WTC11 (cell line): ENCODE measurements at regions not wholly inside any gene's neighbourhood (a gene's known extent, or its start where the extent isn't known, plus 50 kb on each side); places are given as distances from the start of the nearest gene placed in this dataset.

Experiments used
- ATAC-seq: fragments of 200-7000 bp; cut with Tn5 transposase; 2 replicates; pipeline ENCODE4 v1.10.0; 2021; ENCODE audit warnings: mild to moderate bottlenecking, moderate library complexity
- CTCF ChIA-PET: fragments of 300-600 bp; sonication (Branson Sonifier 250); formaldehyde crosslinking; loops from one replicate; lab custom pipeline; 2021; ENCODE audit warnings: antibody characterized with exemption; lab: Charles Lee
- POLR2A ChIA-PET: fragments of 350-600 bp; sonication (Branson Sonifier 250); formaldehyde crosslinking; loops from one replicate; lab custom pipeline; 2021; ENCODE audit warnings: antibody characterized with exemption; lab: Charles Lee
- DNase-seq: peaks from one replicate; pipeline ENCODE4 v3.0.0; 2021; ENCODE audit warnings: low spot score
- H3K27ac Mint-ChIP-seq: 2 replicates; pipeline ENCODE4 v1.8.0; 2021; ENCODE audit warnings: mixed read lengths
- H3K27me3 Mint-ChIP-seq: 2 replicates; pipeline ENCODE4 v1.8.0; 2021; ENCODE audit warnings: low read depth, mild to moderate bottlenecking, moderate library complexity, mixed read lengths
- H3K36me3 Mint-ChIP-seq: 2 replicates; pipeline ENCODE4 v1.8.0; 2021; ENCODE audit warnings: mixed read lengths
- H3K4me1 Mint-ChIP-seq: 2 replicates; pipeline ENCODE4 v1.8.0; 2022; ENCODE audit warnings: mixed read lengths
- H3K4me3 Mint-ChIP-seq: 2 replicates; pipeline ENCODE4 v1.8.0; 2021; ENCODE audit warnings: mild to moderate bottlenecking, moderate library complexity, mixed read lengths
- H3K9me3 Mint-ChIP-seq: 2 replicates; pipeline ENCODE4 v1.8.0; 2021; ENCODE audit warnings: mixed read lengths
- AR ChIP-seq: fragments of 250-450 bp; sonication (Bioruptor Pico); IDR thresholded peaks from 2 replicates; pipeline ENCODE4 v1.9.0; 2021; ENCODE audit warnings: mild to moderate bottlenecking
- ATF1 ChIP-seq: sonication (generic); formaldehyde crosslinking; IDR thresholded peaks from 2 replicates; pipeline ENCODE4 v1.8.1; 2023; ENCODE audit warnings: mild to moderate bottlenecking, moderate library complexity, missing genetic modification reagents
- ATF2 ChIP-seq: sonication (generic); formaldehyde crosslinking; IDR thresholded peaks from 2 replicates; pipeline ENCODE4 v1.8.1; 2022; ENCODE audit warnings: low read depth, missing genetic modification reagents, borderline replicate concordance
- ATF3 ChIP-seq: sonication (generic); formaldehyde crosslinking; conservative IDR thresholded peaks from 2 replicates; pipeline ENCODE4 v1.8.1; 2022; ENCODE audit warnings: mild to moderate bottlenecking, missing genetic modification reagents
- CREM ChIP-seq: sonication (generic); formaldehyde crosslinking; IDR thresholded peaks from 2 replicates; pipeline ENCODE4 v1.8.1; 2022; ENCODE audit warnings: mild to moderate bottlenecking, missing genetic modification reagents, moderate library complexity
- ERG ChIP-seq: fragments of 250-450 bp; sonication (Bioruptor Pico); IDR thresholded peaks from 2 replicates; pipeline ENCODE4 v1.8.0; 2021; ENCODE audit warnings: mild to moderate bottlenecking
- FOXP1 ChIP-seq: sonication (generic); formaldehyde crosslinking; IDR thresholded peaks from 2 replicates; pipeline ENCODE4 v1.8.0; 2022; ENCODE audit warnings: missing genetic modification reagents, mild to moderate bottlenecking, moderate library complexity, borderline replicate concordance
- FOXP4 ChIP-seq: sonication (generic); formaldehyde crosslinking; IDR thresholded peaks from 2 replicates; pipeline ENCODE4 v1.8.0; 2022; ENCODE audit warnings: mild to moderate bottlenecking, missing genetic modification reagents
- JUN ChIP-seq: sonication (generic); formaldehyde crosslinking; IDR thresholded peaks from 2 replicates; pipeline ENCODE4 v1.8.0; 2023; ENCODE audit warnings: mild to moderate bottlenecking, missing genetic modification reagents
- RELA ChIP-seq: sonication (generic); formaldehyde crosslinking; IDR thresholded peaks from 2 replicates; pipeline ENCODE4 v1.8.1; 2022; ENCODE audit warnings: missing genetic modification reagents, mild to moderate bottlenecking, borderline replicate concordance
- TEAD1 ChIP-seq: sonication (generic); formaldehyde crosslinking; IDR thresholded peaks from 2 replicates; pipeline ENCODE4 v1.8.0; 2022; ENCODE audit warnings: mild to moderate bottlenecking, missing genetic modification reagents
- TP53 ChIP-seq: sonication (generic); formaldehyde crosslinking; IDR thresholded peaks from 2 replicates; pipeline ENCODE4 v1.8.1; 2023; ENCODE audit warnings: mild to moderate bottlenecking, missing genetic modification reagents
- ZNF121 ChIP-seq: sonication (generic); formaldehyde crosslinking; IDR thresholded peaks from 2 replicates; pipeline ENCODE4 v1.8.0; 2023; ENCODE audit warnings: missing genetic modification reagents
- ZNF232 ChIP-seq: sonication (generic); formaldehyde crosslinking; IDR thresholded peaks from 2 replicates; pipeline ENCODE4 v1.8.0; 2022; ENCODE audit warnings: mild to moderate bottlenecking, missing genetic modification reagents
- ZNF281 ChIP-seq: sonication (generic); formaldehyde crosslinking; IDR thresholded peaks from 2 replicates; pipeline ENCODE4 v1.8.0; 2023; ENCODE audit warnings: mild to moderate bottlenecking, missing genetic modification reagents
- ZNF416 ChIP-seq: fragments of 250-450 bp; sonication (Bioruptor Pico); IDR thresholded peaks from 2 replicates; pipeline ENCODE4 v1.9.0; 2021; ENCODE audit warnings: mild to moderate bottlenecking, inconsistent platforms
- ZNF512 ChIP-seq: sonication (generic); formaldehyde crosslinking; IDR thresholded peaks from 2 replicates; pipeline ENCODE4 v1.8.1; 2022; ENCODE audit warnings: missing genetic modification reagents, borderline replicate concordance
- ZNF532 ChIP-seq: fragments of 250-450 bp; sonication (Bioruptor Pico); IDR thresholded peaks from 2 replicates; pipeline ENCODE4 v1.9.0; 2021; ENCODE audit warnings: mild to moderate bottlenecking, borderline replicate concordance
- ZNF671 ChIP-seq: fragments of 250-450 bp; sonication (Bioruptor Pico); IDR thresholded peaks from 2 replicates; pipeline ENCODE4 v1.8.0; 2021; ENCODE audit warnings: mild to moderate bottlenecking

- no peaks in the 10 kb centered on the region for H3K4me1 Mint-ChIP-seq
- no peak for DNase-seq
- no peaks in the 10 kb centered on the region for H3K27me3 Mint-ChIP-seq
- ATAC-seq, result no peak
- no peaks in the 10 kb centered on the region for H3K36me3 Mint-ChIP-seq
- H3K4me3 Mint-ChIP-seq, result no peak overlapping the region
- TF ChIP-seq FOXP4 (CRISPR knock-in tag), result no peak
- TF ChIP-seq ZNF232, result no peak
- TF ChIP-seq ATF1 (CRISPR knock-in tag), result no peak
- TF ChIP-seq ATF2, result no peak
- TF ChIP-seq ZNF281 (CRISPR knock-in tag), result no peak
- no peak for TF ChIP-seq TEAD1 (CRISPR knock-in tag)
- TF ChIP-seq ERG (CRISPR knock-in tag), result no peak
- no peak for TF ChIP-seq AR (CRISPR knock-in tag)
- CTCF ChIA-PET, result no interaction called here
- POLR2A ChIA-PET, result no interaction called here
- H3K27ac Mint-ChIP-seq, result no peak overlapping the region
- H3K9me3 Mint-ChIP-seq, result no peaks in the 10 kb centered on the region
These were observed 239.1 kb upstream of the SLC14A2 start for GRCh38 chr18:45376193-45376592.

GRCh38 chr18:45378308-45378707, 237.0 kb upstream of the SLC14A2 start:
- no peak overlapping the region for H3K27ac Mint-ChIP-seq
- H3K4me1 Mint-ChIP-seq, result no peaks in the 10 kb centered on the region
- H3K36me3 Mint-ChIP-seq, result no peaks in the 10 kb centered on the region
- CTCF ChIA-PET, result no interaction called here
- DNase-seq, result no peak
- POLR2A ChIA-PET, result no interaction called here
- TF ChIP-seq JUN (no peak), ATF3 (CRISPR knock-in tag) (no peak), TP53 (no peak), ZNF416 (CRISPR knock-in tag) (no peak), ZNF532 (CRISPR knock-in tag) (no peak), ZNF671 (CRISPR knock-in tag) (no peak), ZNF512 (CRISPR knock-in tag) (no peak), CREM (CRISPR knock-in tag) (no peak), ZNF121 (CRISPR knock-in tag) (no peak), FOXP1 (CRISPR knock-in tag) (no peak), RELA (CRISPR knock-in tag) (no peak)
- H3K27me3 Mint-ChIP-seq, result no peaks in the 10 kb centered on the region
- no peaks in the 10 kb centered on the region for H3K9me3 Mint-ChIP-seq
- H3K4me3 Mint-ChIP-seq, result no peak overlapping the region
- no peak for ATAC-seq
